GM18868 (cell line): ENCODE measurements at regions not wholly inside any gene's neighbourhood (a gene's known extent, or its start where the extent isn't known, plus 50 kb on each side); places are given as distances from the start of the nearest gene placed in this dataset.
A peak's percentile ranks its signal among the peaks of the same experiment; 100 is the strongest.
"Not testable (repeated sequence)": the region's sequence is repeated elsewhere in the genome, so short reads cannot be mapped to it uniquely, and the experiment has no call there.

Experiments
- ATAC-seq: cut with Tn5 transposase; IDR thresholded peaks from one replicate; pipeline ENCODE4 v1.9.1; 2021; ENCODE audit warnings: mild to moderate bottlenecking, moderate library complexity; ENCODE audit not compliant: unreplicated experiment

DNA sequence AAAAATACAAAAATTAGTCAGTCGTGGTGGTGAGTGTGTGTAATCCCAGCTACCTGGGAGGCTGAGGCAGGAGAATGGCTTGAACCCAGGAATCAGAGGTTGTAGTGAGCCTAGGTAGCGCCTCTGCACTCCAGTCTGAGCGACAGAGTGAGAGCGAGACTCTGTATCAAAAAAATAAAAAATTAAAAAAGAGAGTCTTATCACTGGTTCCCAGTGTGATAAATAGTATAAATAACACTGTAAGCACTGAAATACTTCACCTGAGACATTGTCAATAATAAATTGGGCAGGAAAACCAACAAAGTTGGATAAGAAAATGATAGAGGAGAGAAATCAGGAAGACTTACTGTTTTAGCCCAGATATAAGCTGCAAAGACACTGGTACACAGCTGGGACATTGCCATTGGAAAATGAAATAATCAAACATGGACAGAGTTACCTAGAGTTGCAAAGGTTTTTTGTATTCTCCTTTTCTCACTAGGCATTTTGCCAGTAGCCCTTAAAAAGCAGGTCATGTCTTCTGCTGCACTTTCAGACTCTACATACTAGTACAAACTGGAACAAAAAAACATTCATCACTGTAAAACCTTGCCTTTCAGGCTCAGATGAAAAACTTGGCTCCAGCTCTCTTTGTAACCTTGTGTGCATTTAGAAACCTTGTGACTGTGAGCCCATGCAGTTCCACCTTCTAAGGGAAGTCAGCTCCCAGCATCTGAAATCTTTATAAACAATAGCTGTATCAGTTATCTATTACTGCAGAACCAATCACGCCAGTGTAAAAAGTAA is 55.0 kb upstream of the PPP1R2C start:
- ATAC-seq = no peak

DNA sequence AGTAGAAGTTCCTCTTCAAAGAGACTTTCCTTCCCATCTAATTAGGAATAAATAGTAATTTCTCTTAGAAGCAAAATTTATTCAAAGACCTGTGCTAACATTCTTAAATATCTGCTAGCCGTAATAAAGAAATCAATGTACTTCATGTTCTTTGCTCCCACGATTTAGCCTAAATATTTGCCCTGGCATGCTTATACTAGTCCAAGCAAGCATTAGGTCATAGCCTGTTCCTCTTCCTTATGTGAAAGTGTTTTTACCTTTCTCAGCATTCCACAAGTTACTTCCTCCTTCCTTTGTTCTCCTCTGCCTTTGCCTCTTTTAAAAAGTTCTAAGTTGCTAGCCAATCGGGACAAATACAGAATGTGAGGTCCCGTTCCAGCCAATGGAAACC is 55.6 kb upstream of the PPP1R2C start:
- not testable (repeated sequence) for ATAC-seq

DNA sequence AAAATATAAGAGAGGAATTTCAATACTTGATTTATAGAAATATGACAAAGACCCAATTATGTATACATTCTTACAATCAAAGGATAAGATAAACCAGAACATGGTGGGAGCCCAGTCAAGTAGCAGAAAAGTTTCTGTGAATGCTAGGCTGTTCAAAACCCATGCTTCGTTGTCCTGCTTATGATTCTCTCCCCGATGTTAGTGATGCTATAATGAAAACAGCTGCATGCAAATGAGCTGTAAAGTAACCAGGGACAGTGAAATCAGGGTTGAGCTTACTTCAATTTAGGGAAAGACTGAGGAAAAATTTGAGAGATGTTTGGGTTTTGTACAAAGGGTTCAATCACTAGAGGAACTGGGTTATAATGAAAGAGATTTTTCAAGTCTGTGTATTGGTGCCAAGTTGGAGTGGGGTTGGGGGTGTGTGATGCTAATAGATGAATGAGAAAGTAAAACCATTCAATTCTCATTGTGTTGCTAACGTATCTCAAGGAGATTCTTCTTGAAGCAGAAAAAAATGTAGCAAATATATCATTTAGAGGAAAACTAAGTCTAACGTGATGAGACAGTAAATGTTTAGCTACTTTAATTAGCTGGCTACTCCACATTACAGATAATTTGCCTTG is 59.3 kb upstream of the PPP1R2C start:
- no peak for ATAC-seq

DNA sequence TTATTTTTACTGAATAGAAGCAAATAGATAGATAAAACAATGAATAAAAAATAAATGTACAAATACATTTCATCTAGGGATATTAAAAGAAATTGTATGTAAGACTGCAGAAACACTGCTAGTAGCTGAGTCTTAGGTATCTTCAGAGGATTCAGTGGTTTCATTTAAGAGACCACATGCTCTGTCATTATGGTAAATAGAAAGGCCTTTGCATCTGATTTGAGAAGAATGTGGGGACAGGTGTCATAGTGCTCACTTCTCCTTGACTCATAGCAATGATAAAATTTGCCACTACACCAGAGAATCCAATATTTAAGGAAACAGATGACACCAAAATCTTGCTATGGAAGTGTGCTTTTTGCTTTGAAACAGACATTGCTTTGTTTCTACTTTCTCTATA is 59.8 kb upstream of the PPP1R2C start:
- ATAC-seq = peak; percentile 72

DNA sequence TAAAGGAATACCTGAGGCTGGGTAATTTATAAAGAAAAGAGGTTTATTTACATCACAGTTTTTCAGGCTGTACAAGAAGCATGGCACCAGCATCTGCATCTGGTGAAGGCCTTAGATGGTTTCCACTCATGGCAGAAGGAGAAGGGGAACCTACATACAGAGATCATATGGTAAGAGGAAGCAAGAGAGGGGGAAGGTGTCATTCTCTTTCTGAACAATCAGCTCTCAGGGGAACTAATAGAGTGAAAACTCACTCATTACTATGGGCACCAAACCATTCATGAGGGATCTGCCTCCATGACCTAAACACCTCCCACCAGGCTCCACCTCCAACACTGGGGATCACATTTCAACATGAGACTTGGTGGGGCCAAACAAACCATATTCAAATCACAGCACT is 61.7 kb upstream of the PPP1R2C start:
- ATAC-seq = no peak

DNA sequence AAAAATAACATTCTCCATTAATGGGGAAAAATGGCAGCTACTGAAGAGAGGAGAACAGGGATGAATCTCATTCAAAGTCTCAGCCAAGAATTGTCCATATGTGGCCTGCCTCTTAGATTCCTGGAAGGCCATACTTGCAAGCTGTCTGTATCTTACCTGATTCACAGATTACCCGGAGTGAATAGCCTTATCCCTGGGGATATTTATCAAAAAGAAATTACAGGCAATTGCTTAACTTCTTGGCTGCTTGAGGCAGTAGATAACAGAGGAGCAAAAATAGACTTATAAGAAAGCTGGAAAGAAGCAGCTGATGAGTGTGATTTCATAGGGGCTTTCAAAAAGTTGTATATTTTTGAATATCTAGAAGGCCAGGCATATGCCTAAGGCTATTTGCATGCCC is 68.8 kb upstream of the PPP1R2C start:
- no peak for ATAC-seq

DNA sequence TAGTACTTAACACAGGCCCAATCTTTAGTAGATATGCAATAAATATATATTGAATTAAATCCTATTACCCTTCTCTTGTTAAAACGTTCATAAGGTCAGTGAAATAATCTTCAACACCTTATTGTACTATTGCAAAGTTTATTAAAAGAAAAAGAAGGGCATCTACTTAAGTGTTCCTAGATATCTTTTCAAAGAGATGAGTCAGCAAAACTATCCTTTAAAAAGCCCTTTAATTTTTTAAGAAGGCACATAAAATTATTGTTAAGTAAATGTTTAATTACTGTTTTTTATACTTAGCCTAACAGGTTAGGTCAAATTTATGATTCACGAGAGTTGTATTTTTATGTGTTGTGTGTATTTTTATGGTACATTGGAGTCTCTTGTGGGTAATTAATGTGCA is 77.3 kb upstream of the PPP1R2C start:
- no peak for ATAC-seq

DNA sequence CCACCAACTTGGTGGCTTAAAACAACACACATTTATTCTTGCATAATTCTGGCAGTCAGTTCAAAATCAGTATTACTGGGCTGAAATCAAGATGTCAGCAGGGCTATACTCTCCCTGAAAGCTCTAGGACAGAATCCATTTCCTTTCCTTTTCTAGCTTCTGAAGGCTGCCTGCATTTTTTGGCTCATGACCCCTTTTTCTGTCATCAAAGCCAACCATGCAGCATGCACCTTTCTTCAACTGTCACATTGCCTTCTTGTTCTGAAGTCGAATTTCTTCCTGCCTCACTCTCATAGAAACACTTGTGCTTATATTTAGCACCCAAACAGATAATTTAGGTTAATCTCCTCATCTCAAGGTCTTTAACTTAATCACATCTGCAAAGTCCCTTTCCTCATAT is 79.8 kb upstream of the PPP1R2C start:
- no peak for ATAC-seq

DNA sequence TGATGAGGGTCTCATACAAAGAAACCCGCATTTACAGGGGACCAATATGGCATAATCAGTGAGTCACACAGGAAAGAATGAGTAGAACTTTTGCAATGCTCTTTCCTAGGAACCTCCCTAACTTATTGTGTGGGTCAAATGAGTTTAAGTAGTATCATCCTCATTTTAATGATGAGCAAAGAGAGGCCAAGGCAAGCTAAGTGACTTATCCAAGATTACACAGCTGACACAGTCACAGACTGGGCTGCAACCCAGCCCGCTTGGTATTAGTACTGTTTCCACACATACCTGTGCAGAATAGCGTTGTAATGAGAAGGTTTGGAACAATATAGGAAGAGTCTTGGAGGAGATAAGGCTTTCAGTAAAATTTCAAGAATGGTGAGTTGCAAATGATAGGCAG is 91.0 kb upstream of the PPP1R2C start:
- no peak for ATAC-seq

DNA sequence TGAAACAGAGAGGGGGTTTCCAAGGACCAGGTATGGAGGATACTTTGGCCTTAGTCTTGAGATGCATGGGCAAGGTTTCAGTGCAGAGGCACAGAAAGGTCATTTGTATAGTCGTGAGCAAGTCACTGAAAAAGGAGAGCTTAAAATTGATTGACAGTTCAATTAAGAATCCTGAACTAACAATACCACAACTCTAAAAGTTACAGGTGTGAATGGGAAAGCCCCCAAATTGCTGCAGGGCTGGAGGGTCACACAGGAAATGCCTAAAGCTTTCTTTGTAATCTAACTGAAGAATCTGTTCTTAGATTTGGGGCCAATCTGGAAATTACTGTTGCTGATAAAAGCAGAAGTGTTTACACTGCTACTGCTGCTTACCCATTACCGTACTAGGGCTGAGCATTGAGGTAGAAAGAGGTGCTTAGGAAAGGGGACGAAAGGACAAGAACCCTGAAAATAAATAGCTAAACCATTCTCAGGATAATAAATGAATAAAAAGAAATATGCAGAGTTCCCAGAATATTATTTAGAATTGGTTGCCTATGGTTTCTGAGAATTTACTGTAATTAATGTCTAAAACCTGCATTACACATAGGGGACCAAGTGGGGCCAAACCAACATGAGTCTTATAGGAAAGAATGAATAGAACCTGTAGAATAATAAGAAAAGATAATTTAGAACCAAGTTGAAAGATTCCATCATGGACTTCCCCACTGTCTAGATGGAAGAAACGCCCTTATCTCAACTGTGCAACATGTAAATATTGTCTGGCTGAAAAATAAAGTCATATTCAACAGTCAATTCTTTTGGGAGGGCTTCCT is 91.9 kb upstream of the PPP1R2C start:
- peak; percentile 92 for ATAC-seq

DNA sequence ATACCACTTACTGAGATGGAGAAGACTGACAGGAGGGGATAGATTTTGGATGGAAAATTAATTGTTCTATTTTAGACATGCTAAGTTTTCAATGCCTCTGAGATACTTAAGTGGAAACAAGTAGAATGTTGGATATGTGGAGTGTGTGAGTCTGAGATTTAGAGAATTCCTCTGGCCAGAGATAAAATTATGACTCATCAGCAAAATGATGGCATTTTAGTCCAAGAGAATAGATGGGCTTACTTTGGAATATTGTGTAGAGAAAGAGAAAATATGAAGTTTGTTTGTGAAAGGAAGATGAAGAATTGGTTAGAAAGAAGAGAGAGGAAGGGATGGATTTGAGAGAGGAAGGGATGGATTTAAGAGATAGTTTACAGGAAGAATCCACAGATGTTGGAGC is 108.6 kb upstream of the PPP1R2C start:
- ATAC-seq = no peak

DNA sequence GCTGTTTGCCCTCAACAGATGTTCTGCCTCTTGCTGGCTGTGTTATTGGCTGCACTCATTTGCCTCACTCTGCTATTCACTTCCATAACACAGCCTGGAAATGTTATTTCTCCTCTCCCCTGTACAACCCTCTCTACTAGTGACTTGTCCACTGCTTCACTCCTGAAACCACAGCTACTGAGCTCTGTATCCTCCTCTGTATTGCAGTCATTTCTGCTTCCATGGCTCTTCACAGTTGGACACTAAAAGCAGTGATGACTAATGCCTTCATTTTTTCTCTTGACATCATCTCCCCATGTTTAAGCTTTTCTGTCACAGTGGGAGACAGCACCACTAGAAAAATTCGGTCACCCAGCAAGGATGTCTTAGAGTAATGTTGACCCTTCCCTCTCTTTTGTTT is 123.0 kb upstream of the PPP1R2C start:
- ATAC-seq = no peak

DNA sequence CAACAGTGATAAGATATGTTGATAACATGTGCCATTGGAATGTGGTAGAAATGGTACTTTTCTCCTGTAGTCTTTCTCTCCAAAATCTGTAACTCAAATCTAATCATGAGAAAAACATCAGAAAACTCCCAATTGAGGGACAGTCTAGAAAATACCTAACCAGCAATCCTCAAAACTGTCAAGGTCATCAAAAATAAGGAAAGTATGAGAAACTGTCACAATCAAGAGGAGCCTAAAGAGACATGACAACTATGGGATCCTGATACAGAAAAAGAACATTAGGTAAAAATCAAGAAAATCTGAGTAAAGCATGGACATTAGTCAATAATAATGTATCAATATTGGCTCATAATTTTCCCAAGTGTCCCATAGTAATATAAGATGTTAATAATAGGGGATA is 124.5 kb upstream of the PPP1R2C start:
- ATAC-seq = no peak

DNA sequence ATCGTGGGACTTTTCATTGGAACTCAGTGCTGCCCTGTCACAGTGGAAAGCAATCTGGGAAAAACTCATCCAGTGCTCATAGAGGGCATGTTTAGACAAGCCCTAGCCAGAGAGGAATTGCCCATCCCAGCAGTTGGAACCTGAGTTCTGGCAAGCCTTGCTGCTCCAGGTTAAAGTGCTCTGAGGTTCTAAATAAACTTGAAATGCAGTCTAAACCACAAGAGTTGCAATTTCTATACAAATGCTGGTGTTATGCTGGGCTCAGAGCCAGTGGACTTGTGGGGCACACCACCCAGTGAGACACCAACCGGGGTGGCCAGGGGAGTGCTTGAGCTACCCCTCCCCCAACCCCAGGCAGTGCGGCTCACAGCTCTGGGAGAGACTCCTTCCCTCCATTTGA is 142.8 kb upstream of the PPP1R2C start:
- no peak for ATAC-seq

DNA sequence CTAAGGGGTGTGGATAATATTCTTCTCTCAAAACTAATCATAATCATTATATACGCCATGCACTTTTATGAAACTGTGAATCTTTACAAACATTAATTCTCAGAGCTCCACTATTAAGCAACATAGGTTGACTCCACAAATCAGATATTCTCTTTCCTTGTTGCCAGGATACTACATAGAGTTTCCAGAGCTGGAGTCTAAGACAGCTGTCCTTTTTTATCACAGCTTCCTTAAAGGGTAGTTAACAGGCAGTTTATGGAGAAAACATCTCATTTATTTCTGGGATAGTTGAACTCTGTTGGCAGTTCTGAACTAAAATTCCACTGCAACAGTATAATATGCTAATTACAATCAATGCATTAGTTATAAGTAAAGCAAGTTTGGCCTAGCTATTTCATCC is 152.1 kb upstream of the PPP1R2C start:
- no peak for ATAC-seq

DNA sequence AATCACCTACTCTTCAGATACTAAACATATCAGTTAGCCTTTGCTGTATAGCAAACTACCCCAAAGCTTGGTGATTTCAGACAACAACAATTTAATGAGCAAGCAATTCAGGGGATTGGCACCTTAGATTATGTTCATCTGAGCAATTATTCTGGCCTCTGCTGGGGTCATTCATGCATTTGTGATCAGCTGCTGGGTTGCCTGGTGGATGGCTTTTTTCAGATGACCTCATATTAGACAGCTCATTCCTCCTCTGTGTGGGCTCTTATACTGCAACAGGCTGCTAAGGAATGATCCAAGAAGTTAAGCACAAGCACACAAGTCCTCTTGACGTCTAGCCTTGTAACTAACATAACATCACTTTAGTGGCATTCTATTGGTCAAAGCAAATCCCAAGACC is 153.0 kb upstream of the PPP1R2C start:
- ATAC-seq = no peak

DNA sequence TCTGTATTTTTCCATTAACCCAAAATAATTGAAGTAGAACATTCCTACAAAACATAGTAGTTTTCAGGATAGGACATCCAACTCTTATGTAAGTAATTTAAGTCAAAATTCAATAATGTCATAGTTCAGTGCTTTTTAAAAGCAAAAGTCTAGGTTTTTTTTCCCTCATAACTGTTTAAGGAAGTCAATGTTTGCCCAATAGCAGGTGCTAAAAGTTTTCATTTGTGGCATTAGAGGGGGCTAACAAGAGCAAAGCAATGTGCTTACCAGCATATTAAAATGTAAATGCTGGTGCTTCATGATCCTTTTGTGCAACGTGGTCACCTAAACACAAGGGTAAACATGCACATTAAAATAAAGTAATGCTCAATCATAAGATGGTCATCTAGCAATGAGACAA is 155.2 kb upstream of the PPP1R2C start:
- no peak for ATAC-seq

DNA sequence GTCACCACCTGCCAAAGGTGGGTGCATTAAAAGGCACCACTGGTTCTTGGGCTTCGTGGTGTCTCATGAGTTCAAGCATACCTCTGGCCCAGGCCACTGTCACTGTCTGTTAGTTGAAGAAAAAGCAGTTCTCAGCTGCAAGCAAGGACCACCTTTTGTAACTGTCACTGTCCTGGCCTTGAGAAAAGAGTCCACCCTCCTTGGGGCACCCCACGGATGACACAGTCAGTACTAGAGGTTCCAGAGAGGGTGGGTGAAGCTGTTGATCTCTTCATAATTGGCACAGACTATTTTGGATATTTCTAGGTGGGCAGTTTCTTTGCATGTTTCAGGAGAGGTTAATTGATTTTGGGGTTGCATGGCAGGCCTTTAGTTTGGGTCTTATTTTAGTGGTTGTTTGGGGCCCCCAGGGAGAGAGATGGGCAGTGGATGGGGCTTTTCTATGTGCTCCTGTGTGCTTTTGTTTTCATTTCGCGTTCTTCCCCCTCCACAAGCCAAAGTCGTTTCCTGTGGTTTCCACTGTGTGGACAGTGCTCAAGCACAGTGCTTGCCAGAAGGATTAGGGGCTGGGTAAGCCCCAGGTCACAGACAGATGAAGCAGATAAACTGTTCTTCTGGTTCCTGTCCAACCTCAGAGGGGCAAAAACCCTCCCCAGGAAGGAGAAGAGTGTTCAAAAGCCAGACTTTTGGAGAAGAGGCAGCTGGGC is 156.2 kb upstream of the PPP1R2C start:
- ATAC-seq = peak; percentile 96

DNA sequence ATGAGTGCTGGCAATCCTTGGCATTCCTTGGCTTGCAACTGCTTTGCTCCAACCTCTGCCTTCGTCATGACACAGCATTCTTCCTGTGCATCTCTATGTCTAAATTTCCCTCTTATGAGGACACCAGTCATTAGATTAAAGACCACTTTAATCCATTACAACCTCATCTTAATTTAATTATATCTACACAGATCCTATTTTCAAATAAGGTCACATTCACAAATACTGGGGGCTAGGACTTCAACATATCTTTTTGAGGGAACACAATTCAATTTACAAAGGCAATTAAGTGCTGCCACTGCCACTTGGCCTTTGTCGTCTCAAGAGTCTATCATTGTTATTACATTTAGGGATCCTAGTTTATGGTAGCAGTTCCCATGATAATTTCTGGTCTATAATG is 163.7 kb upstream of the PPP1R2C start:
- no peak for ATAC-seq

DNA sequence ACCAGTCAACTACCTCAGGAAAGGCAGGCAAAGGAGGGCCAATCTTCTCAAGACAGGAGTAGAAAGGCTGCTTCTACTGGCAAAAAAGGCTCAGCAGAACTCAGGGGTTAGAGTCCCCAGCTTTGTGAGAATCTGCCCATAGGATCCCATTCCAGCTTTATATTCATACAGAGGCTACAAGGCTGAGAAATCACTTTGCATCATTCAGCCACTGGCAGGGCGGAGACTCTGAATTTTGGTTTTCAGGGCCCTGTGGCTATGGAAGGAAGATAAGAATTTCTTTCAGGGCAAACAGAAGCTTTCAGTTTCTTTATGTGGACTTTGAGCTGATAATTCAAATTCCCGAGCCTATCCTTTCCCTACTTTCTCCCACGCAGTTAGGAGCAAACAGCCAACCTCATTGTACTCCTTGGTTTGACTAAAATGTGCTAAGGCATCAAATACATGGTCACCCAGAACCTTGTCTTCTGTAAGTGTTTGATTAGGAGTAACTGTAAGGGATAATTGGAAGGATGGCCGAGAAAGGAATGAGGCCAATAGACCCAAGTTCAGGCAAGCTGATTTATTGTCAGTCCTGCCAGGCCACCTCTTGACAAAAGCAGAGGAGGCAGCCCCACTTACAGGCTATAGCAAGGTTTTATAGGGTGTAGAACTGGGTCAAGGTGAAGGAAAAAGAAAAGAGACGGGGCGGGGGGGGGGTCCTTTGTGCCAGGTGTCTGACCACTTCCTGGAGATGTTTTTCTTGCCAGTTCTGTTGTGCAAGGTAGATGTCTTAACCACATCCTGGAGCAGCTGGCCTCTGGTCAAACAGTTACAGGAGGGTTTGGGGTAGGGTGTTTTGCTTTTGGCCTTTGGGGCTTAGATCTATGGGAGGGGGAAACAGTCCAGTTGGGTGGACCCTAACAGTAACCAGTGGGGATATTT is 165.3 kb upstream of the PPP1R2C start:
- peak; percentile 54 for ATAC-seq
